Endothelial cell of umbilical vein (primary cell): ENCODE measurements at regions not wholly inside any gene's neighbourhood (a gene's known extent, or its start where the extent isn't known, plus 50 kb on each side); places are given as distances from the start of the nearest gene placed in this dataset.

ENCODE experiments used
- BruUV-seq: library from RNA; stranded (reverse); fragments of 400-500 nt; replicated peaks from 2 replicates; lab custom pipeline; 2021; lab: Mats Ljungman, UMichigan
- CTCF ChIA-PET: fragments of 300-600, 350-600 bp; sonication (Branson Sonifier 250); formaldehyde crosslinking; loops from one replicate; lab custom pipeline; 2021; ENCODE audit warnings: antibody characterized with exemption, inconsistent platforms; lab: Charles Lee
- POLR2A ChIA-PET: fragments of 300-600, 350-600 bp; sonication (Branson Sonifier 250); formaldehyde crosslinking; loops from one replicate; lab custom pipeline; 2021; ENCODE audit warnings: antibody characterized with exemption, inconsistent platforms; lab: Charles Lee
- DNase-seq: peaks from one replicate; pipeline ENCODE4 v3.0.0-alpha.2; 2011; ENCODE audit warnings: low read depth, low spot score
- FAIRE-seq: peaks from 2 replicates; lab custom pipeline; 2011; peaks lifted over from hg19 to GRCh38; lab: Jason Lieb, UNC
- H2AFZ ChIP-seq: 2 replicates; pipeline ENCODE4 v1.6.0; 2012; ENCODE audit warnings: low read depth, low read length, control low read depth, inconsistent platforms
- H3K27ac ChIP-seq: 2 replicates; pipeline ENCODE4 v1.5.1; 2011; ENCODE audit warnings: low read depth, mild to moderate bottlenecking, control low read depth, low read length, moderate library complexity; ENCODE audit not compliant: insufficient read depth
- H3K27me3 ChIP-seq, 2 experiments: 2 replicates each; pipeline versions ENCODE4 v1.6.0 to v1.6.1; 2011; ENCODE audit warnings: low read length in 2 of 2, mixed read lengths in 1 of 2; ENCODE audit not compliant: control insufficient read depth in 2 of 2, insufficient read depth in 2 of 2
- H3K36me3 ChIP-seq, 2 experiments: 2 replicates in 1 of 2; 3 replicates in 1 of 2; pipeline ENCODE4 v1.5.1; 2011; ENCODE audit warnings: low read length in 2 of 2, mild to moderate bottlenecking in 1 of 2, moderate library complexity in 1 of 2; ENCODE audit not compliant: control insufficient read depth in 2 of 2, insufficient read depth in 2 of 2; ENCODE audit errors: extremely low read depth in 1 of 2
- H3K4me1 ChIP-seq: 3 replicates; pipeline ENCODE4 v1.5.1; 2011; ENCODE audit warnings: mild to moderate bottlenecking, low read length; ENCODE audit not compliant: control insufficient read depth, insufficient read depth; ENCODE audit errors: extremely low read depth
- H3K4me2 ChIP-seq: 2 replicates; pipeline ENCODE4 v1.6.1; 2011; ENCODE audit warnings: low read length, control low read depth, mixed read lengths; ENCODE audit not compliant: insufficient read depth
- H3K4me3 ChIP-seq, 3 experiments: fragments of 200-600 bp in 1 of 3; sonication (generic), shearing (Covaris generic) in 1 of 3; replicated peaks in 1 of 3; 2 replicates each; pipeline ENCODE4 v1.5.1; 2011 to 2016; ENCODE audit warnings: control low read depth in 3 of 3, low read length in 3 of 3, mild to moderate bottlenecking in 2 of 3, inconsistent platforms in 1 of 3, low read depth in 1 of 3, moderate library complexity in 1 of 3; ENCODE audit not compliant: insufficient read depth in 1 of 3
- H3K79me2 ChIP-seq: 2 replicates; pipeline ENCODE4 v1.6.0; 2012; ENCODE audit warnings: low read length, inconsistent platforms; ENCODE audit not compliant: control insufficient read depth, insufficient read depth
- H3K9ac ChIP-seq: replicated peaks from 2 replicates; pipeline ENCODE3; 2011; ENCODE audit warnings: low read length, control low read depth; ENCODE audit not compliant: insufficient read depth; ENCODE audit errors: extremely low read depth
- H3K9me1 ChIP-seq: replicated peaks from 3 replicates; pipeline ENCODE4 v1.6.0; 2011; ENCODE audit warnings: mild to moderate bottlenecking, low read length; ENCODE audit not compliant: control insufficient read depth, insufficient read depth; ENCODE audit errors: extremely low read depth
- H3K9me3 ChIP-seq: replicated peaks from 2 replicates; pipeline ENCODE4 v1.5.1; 2012; ENCODE audit warnings: low read length, inconsistent platforms; ENCODE audit not compliant: control insufficient read depth, insufficient read depth
- H4K20me1 ChIP-seq: replicated peaks from 2 replicates; pipeline ENCODE3; 2011; ENCODE audit warnings: mild to moderate bottlenecking, low read length; ENCODE audit not compliant: control insufficient read depth, insufficient read depth; ENCODE audit errors: extremely low read depth
- EZH2 ChIP-seq: IDR thresholded peaks from 2 replicates; pipeline ENCODE4 v1.6.1; 2012; ENCODE audit warnings: borderline replicate concordance, low read depth, mild to moderate bottlenecking, moderate library complexity, low read length, inconsistent platforms; ENCODE audit not compliant: severe bottlenecking
- POLR2AphosphoS5 ChIP-seq: IDR thresholded peaks from 2 replicates; pipeline ENCODE4 v1.6.1; 2012; ENCODE audit warnings: low read depth, mild to moderate bottlenecking, control low read depth, low read length, moderate library complexity; ENCODE audit not compliant: insufficient read depth
- dilution Hi-C: fragments of 300-500 bp; cut with MboI; formaldehyde crosslinking; loops from one replicate; pipeline ENCODE4 v1.15.0; 2019; ENCODE audit warnings: low sequenced_read_pairs; ENCODE audit not compliant: extremely low pct_ligation_motif_present
- intact Hi-C: fragments of 100-400 bp; cut with micrococcal nuclease; formaldehyde crosslinking; loops from one replicate; pipeline ENCODE4 v1.10.0; 2022
- TF ChIP-seq, protein P1 (sequence below): IDR thresholded peaks from 2 replicates; pipeline ENCODE4 v1.6.1; 2011; ENCODE audit not compliant: insufficient read depth, insufficient read length
- TF ChIP-seq, protein P2 (sequence below), 2 donors: IDR thresholded peaks; 1 replicate in 1 of 2; 2 replicates in 1 of 2; pipeline ENCODE4 v1.5.1; 2011; ENCODE audit warnings: low read length in 2 of 2, mild to moderate bottlenecking in 2 of 2, moderate library complexity in 2 of 2, control low read depth in 1 of 2, inconsistent platforms in 1 of 2, low read depth in 1 of 2; ENCODE audit not compliant: insufficient read depth in 1 of 2; ENCODE audit errors: extremely low read depth in 1 of 2

DNA sequence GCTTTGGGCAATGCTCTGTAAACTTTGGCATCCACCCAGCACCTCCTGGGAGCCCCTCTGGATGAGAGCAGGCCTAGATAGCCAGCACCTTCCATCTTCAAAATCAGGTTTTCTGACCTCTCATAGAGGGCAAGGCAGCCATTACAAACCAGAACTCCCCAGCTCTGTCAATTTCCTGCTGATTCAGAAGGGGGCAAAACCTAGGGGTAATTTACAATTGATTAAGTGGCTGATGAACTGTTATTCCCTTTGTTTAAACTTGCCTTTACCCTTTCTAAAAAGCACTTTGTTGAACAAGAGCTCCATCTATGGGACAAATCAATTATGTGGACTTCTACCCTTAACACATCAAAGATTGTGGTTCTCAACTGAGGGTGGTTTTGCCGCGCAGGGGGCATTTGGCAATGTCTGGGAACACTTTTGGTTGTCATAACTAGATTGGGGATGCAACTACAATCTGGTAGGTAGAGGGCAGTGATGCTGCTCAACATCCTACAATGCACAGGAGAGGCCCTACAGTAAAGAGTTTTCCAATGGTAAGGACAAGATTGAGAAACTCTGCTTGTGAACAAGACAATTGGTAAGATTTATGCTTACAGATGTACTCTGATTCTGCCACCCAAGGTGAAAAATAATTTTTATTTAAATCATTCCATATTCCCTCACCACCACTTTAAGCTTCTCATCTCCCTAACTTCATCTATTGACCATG is 184.1 kb downstream of the MARCHF11 start:
- Histone ChIP-seq H3K4me1 (peaks cover 27% of the 10 kb centered on the region), H3K4me3 (no peak overlapping the region), H3K4me2 (no peak overlapping the region), H4K20me1 (no peaks in the 10 kb centered on the region), H3K27me3 (peaks cover 0 to 2% of the 10 kb centered on the region in 2 experiments), H3K79me2 (no peaks in the 10 kb centered on the region), H3K9me3 (peaks cover 4% of the 10 kb centered on the region), H3K9me1 (no peaks in the 10 kb centered on the region), H3K9ac (no peak overlapping the region), H2AFZ (peak overlapping the region; percentile 11), H3K27ac (peak overlapping the region; percentile 20), H3K36me3 (no peaks in the 10 kb centered on the region)
- POLR2A ChIA-PET, result no interaction called here
- DNase-seq, result peak; percentile 67
- intact Hi-C loops (loop anchor here (1.0 to 10.0 kb wide), 9 partner anchors 187 to 983 kb away; no protein-coding TSS in a partner anchor), dilution Hi-C loops (no loop called here)
- CTCF ChIA-PET, result interaction anchor here (0.7 to 5.4 kb wide), 40 partner anchors 9 to 1118 kb away, joined by 3 to 218 read pairs (median 4); partner anchors contain the start of gene FBXL7
- TF ChIP-seq, protein P1, sequence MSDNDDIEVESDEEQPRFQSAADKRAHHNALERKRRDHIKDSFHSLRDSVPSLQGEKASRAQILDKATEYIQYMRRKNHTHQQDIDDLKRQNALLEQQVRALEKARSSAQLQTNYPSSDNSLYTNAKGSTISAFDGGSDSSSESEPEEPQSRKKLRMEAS, result no peak
- no peak for TF ChIP-seq EZH2
- no peak for TF ChIP-seq POLR2AphosphoS5
- TF ChIP-seq, protein P2, sequence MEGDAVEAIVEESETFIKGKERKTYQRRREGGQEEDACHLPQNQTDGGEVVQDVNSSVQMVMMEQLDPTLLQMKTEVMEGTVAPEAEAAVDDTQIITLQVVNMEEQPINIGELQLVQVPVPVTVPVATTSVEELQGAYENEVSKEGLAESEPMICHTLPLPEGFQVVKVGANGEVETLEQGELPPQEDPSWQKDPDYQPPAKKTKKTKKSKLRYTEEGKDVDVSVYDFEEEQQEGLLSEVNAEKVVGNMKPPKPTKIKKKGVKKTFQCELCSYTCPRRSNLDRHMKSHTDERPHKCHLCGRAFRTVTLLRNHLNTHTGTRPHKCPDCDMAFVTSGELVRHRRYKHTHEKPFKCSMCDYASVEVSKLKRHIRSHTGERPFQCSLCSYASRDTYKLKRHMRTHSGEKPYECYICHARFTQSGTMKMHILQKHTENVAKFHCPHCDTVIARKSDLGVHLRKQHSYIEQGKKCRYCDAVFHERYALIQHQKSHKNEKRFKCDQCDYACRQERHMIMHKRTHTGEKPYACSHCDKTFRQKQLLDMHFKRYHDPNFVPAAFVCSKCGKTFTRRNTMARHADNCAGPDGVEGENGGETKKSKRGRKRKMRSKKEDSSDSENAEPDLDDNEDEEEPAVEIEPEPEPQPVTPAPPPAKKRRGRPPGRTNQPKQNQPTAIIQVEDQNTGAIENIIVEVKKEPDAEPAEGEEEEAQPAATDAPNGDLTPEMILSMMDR (IDR thresholded peaks at IDR 0.05; ENCODE audit: extremely low read depth in 1 of 2, insufficient read depth in 1 of 2, low read depth in 1 of 2, low read length in 2 of 2), result peak; percentile 54 to 60
- no TSS peak for BruUV-seq
- FAIRE-seq, result peak; percentile 62
